GM21360 (cell line): ENCODE measurements at regions not wholly inside any gene's neighbourhood (a gene's known extent, or its start where the extent isn't known, plus 50 kb on each side); places are given as distances from the start of the nearest gene placed in this dataset.
A peak's percentile ranks its signal among the peaks of the same experiment; 100 is the strongest.

ENCODE experiments used
- ATAC-seq: cut with Tn5 transposase; IDR thresholded peaks from one replicate; pipeline ENCODE4 v1.9.1; 2021; ENCODE audit warnings: mild to moderate bottlenecking, moderate library complexity; ENCODE audit not compliant: unreplicated experiment

DNA sequence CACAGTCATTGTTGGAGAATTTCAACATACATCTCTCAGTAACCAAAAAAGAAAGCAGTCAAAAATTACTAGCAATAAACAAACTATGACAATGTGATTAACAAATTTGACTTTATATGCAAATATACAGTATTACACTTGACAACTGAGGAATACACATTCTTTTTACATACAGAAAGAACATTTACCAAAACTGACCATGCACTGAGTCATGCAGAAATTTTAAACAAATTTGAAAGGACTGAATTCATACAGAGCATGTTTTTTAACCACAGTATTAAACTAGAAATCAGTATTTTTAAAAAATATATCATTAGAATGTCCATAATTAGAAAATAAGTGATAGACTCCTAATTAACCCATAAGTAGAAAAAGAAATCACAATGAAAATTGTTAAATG lies 420.1 kb downstream of the TBC1D4 start:
- no peak for ATAC-seq

DNA sequence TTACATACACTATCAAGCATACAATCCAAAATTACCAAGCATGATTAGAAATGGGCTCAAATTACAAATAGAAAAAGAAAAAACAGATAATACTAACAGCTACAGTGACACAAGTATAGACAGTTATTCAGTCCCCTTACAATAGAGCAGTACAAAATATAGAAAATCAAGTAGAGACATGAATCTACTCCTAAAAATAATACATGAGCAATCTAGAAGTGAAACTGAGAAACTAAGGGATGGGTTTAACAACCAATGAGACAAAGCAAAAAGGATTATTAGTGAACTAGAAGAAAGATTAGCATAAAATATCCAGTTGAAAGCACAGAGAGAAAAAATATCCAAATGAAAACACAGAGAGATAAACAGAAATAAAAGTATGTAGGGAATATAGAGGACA lies 426.7 kb downstream of the TBC1D4 start:
- ATAC-seq = peak; percentile 75

DNA sequence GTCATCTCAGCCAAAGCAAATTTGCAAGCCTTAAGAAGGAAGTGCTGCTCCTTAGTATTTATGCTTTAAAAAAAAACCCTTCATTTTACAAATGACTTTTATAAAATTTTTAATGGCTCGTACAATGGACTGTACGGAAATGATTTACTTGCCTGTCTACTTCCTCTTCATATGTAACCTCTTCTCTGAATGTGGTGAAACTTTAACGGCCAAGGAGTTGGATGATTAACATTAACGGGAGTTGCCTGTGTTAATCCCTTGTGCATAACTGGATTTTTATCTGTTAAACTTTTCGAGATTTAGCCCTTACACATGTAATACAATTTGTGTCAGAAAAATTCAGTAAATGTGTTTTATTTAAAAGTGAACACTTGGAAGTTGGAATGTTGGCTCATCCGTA lies 429.4 kb downstream of the TBC1D4 start:
- no peak for ATAC-seq

DNA sequence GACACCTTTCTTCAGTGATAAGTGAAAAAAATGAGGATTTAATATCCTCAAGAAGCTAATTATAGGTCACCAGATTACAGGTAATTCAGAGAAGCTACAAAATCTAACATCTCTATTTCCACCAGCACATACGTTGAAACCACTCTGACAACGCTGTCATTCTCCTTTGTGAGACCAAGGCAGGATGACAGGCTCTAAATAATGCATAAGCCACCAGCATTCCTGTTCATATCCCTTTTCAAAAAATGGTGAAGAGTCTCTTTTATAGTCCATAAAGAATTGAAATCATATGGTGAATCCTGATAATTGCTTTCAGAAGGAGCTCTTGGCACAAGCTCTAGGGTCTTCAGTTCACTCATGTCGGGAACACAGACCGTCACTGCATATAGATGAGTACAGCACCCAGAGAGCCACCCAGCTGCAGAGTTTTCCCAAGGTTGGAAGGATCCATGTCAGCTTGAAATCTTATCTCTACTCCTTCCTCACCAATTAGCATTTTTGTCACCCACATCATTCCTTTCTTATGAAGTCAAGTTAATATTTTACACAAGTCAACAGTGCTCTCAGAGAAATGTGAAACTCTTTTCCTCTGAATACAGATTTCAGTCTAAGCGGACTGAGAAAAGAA lies 431.4 kb downstream of the TBC1D4 start:
- ATAC-seq = no peak

DNA sequence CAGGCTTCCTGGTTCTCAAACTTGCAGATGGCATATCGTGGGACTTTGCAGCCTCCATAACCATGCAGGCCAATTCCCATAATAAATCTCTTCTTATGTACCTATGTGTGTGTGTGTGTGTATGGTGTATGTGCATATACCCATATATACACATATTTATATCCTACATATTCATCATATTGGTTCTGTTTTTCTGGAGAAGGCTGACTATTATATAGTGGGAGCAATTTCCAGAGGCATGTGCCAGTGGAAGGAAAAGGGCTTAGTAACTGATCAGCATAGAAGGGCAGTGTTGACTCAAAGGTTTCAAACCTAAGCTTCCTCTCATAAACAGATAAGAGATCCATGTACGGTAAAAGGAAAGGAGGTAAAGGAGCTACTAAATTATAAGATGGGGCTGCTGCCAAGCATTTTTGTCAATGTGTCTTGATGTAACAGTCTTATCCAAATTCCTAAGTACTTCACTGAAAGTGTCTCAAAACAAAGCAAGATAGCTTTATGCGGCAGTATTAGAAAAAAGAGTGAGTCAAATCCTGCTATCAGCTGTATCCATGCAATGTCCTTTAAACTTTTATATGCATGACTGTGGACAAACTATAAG lies 432.1 kb downstream of the TBC1D4 start:
- no peak for ATAC-seq

DNA sequence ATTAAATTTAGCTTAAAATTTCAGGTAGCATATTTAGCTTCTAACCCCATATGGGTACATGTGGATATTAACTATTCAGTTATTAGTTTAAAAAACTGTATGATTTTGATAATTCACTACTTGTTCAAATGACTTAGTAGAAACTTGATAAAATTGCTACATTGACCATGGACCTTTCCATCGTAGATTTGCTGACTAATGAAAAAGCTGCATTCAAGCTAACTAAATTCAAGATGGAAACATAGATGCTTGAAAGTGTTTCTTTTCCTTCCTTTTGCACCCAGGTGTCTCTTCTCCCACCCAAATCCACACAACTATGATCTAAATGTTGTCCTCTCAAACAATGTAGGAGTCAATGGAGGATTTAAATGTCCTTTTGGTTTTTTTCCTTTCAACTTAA lies 439.2 kb downstream of the TBC1D4 start:
- ATAC-seq = no peak

DNA sequence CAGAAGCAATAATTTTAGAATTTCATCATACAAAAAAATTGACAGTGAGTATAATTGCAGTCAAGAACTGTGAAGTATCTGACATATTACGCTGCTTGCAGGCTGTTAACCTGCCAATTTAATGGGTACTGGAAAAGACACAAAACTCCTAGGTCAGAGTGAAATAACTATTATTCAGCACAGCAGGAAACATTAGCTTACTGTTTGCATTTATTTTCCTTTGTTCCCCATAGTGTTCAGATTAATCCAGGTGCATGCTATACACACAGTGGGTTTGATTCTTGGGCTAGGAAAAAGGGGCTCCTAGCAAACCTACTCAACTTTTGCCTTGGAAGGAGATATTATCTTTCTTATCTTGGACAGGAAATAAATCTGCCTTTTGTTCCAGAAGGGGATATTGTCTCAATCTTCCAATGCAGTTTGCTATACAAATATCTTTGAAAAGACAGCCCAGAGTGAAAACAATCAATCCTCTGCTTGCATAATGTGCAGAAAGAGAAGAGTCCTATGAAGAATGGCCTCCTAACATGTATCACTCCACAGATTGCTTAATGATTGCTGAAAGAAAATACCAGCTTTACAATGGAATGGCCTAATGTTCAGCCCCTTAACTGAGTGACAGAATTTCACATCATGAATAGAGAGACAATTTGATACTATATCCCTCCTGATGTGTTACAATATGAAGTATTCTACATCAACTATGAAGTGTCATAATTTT lies 443.4 kb downstream of the TBC1D4 start:
- no peak for ATAC-seq

DNA sequence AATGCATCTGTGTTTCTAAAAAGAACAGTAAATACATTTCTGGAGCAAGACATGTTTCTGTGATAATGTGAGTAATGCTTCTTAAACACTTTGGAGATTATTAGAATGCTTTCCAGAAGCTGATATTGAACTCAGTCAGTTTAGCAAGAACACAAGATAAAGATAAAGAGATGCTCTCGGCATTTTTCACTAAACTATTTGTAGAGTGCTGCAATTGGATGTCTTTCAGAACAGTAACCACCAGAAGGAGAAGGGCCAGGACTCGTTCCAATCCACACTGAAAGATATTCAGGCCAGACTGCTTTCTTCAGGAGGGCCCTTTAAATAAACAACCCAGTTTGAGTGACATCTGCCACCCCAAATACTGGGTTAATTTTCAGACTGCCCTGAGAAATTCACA lies 456.0 kb downstream of the TBC1D4 start:
- no peak for ATAC-seq

DNA sequence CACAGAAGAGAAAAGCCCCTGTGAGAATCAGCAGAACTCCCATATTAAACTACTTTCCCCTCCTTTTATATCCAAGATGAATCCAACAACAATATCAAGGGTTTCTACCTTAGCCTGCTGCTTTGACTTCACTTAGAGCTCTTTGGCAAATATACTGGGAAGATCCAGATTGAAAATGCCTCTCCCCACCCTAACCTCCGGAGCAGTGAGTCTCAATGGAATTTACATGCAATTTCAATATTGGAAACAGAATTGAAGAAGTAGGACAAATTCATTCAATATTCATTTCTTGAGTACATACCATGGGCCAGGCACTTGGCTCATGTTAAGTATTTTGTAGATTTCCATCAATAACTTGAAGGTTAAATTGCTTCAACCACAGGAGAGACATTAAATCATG lies 457.4 kb downstream of the TBC1D4 start:
- no peak for ATAC-seq

DNA sequence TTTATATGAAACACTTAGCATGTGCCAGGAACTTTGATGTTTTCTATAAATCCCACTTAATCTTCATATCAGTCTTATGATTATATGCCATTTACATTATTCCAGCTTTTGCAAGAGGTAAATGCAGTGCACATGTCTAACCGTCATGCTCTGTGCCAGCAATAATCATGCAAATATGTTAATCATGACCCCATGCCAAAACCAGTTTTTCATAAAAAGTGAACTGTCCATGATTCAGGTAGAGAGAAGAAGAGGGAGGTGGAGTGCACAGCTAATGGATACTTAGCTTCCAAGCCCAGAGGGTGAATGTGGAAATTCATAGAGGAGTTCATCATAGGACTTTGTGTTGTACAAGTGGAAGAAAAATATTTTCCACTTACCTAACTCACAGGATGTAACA lies 458.4 kb downstream of the TBC1D4 start:
- no peak for ATAC-seq

DNA sequence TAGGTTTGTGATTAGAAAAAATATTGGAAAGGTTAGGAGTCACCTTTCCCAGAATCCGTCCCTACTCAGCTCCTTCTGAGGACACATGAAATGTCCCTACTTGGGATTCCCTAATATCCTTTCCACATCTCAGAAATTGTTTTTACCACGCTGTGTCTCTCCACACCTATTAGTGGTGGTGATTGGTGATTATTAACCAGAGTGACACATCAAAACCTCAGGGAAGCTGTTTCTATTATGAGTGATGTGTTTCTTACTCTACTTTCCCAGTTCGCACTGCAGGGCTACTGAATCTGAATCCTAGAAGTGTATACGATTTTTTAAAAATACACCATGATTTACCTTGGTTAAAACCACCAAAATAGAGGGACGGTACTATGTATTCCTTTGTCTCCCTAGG lies 460.8 kb downstream of the TBC1D4 start:
- ATAC-seq = no peak

DNA sequence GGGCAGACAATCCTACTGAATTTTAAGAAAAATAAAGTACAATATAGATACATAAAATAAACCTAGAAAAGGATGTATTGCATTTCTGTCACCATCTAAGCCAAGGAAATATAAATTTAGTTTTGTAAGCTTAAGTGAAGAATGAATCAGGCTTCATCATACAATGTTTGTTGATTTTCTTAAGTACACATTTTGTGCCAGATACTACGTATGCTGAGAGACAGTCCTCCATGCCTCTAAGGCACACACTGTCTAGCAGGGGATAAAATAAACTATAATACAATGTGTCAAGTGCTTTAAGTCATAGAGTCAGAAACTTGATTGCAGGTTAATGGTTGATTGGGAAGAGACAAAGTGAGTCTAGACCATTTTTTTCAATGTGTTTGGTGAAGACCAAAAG lies 465.7 kb downstream of the TBC1D4 start:
- no peak for ATAC-seq

DNA sequence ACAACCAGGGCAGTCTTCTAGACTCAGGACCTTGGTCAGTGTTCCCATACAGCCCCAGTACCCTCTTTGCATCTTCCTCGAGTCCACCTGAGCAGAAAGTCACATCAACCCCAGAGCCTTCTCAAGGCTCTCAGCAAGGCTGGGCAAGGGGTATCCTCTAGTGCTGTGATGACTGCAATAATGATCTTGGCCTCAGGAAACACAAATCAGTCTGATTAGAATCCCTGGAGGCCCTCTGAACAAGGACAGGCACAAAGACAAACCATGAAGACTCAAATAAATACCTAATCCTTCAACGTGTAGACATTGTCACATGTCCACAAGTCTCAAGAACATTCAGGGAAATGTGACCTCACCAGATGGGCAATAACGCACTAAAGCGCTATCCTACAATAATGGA lies 468.2 kb downstream of the TBC1D4 start:
- no peak for ATAC-seq

DNA sequence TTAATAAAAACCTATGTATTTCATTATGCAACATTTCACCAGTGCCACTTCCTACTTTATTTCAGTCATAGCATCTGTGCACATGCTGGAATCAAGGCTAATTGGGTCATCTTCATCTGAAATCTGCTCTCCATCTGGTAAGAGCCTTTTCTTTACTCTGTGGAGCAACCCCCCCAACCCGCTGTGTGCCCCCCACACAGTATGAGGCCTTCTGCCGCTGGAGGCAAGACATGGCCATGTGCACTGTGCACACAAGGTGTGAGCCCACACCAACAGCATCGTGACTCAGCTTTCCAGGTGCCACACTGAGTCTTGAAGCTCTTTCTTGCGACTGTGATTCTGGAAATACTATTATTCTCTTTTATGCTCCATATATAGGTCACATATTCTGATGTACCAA lies 471.0 kb downstream of the TBC1D4 start:
- ATAC-seq = no peak

DNA sequence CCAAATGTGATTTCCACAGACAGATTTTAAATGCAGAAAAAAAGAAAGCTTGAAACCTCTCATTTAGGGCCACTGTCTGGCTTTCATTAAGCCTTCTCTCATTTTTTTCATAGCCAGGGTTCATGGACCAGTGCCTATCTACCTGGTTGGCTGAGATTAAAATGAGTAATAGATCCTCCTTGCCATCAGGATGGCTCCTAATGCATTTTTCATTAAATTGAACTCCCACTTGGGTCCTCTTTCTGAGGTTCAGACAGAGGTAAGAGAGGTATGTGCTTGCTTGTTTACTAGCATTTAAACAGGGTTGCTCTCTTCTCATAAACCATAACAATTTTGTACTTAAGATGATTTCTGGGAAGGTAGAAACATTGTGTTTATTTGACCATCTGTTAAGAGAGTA lies 473.0 kb downstream of the TBC1D4 start:
- no peak for ATAC-seq

DNA sequence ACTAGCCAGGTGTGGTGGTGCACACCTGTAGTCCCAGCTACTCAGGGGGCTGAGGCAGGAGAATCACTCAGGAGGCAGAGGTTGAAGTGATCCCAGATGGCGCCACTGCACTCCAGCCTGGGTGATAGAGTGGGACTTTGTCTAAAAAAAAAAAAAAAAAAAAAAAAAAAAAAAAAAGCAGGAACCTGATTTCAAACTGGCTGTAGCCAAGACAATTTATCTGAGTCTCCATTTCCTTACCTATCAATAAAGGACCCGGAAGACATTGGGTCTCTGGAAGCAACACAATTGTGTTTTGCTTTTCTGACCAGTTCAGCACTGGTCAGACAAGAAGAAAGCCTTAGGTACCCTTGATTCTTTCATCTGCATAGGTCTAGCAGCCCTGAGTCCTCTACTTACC lies 491.0 kb downstream of the TBC1D4 start:
- ATAC-seq = no peak

DNA sequence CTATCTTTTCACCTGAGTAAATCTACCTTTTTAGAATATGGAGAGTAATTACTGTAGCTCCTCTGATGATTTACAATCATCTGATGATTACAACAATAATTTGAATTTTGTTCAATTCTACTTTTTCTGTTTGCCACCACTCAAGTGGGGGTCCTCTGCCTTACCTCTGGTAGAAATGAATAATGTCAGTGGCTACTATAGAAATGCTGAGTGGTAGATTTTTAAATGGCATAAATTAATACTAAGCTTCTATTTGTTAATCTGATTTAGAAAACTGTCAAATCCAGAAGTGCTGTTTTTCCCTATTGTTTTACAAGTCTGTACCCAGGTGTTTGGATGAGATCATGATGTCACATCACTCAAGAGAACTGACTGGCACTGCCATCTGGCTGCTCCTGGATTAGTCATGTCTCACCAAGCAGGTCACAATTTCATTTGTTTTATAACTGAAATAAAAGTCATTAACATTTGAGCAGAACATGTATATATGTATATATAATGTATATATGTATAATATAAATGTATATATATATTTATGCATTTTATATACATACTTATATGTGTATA lies 494.8 kb downstream of the TBC1D4 start:
- ATAC-seq = no peak

DNA sequence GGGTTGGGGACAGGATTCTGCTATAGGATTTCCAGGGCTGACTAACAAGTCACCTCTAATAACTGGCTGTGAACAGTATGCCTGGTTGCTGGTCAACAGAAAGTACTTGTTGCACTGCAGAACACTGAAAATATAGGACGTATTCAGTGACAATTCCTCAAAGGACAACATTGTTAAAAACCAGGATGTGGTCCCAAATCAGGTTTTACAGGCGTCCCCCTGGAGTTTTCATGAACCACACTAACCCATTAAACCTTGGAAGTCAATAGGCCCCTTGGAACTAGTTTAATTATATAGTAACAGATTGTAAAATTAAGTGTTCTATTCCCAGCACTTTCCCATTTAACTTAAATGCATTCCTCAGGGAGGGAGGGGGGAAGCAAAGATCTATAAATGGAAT lies 495.4 kb downstream of the TBC1D4 start:
- ATAC-seq = no peak

DNA sequence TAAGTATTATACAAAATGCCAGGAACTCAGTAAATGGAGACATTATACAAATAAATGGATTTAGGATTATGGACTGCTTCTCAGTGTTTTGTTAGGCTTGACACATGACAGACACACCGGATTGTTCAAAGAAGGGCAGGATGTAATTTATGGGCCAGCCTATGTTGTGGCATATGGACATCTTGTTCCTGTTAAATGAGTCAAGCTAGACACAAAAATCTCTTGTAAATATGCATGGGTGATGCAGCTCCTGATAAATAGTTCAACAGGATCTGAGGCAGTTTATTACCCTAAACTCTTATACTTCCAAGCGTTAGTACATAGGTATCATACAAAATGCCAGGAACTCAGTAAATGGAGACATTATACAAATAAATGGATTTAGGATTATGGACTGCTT lies 502.3 kb downstream of the TBC1D4 start:
- no peak for ATAC-seq

DNA sequence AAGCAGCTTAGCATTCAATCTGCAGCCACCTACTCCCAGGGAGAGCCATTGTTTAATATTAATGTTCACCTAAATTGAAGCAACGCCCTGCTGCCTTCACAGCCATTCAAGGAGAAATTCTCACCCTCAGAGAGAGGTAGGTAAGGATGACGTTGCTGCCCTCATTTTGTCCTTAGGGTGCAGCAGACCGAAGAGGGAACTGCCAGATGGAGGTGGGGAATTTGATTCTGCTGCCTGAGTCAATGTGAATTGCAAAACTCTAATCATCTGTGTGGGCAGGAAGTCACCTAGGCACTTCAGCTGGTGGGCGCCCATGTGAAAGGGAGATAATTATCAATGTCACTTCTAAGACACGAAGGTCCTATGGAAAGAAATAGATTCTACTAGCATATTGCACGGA lies 503.4 kb downstream of the TBC1D4 start:
- no peak for ATAC-seq

DNA sequence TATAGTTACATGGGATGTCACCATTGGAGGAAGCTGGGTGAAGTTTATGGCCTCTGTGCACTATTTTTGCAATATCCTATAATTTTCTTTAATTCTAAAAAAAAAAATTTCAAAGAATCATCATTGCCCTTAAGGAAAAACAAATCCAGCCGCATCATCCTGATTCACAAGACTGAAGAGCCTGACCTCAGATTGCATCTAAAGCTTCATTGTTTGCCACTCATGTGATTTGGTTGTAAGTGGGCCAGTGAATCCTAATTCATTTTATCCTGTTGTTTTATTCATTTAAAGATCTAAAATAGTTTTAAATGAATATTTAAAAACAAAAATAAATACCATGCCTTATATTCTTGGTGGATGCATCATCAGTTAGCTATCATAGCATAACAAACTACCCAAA lies 504.5 kb downstream of the TBC1D4 start:
- no peak for ATAC-seq

DNA sequence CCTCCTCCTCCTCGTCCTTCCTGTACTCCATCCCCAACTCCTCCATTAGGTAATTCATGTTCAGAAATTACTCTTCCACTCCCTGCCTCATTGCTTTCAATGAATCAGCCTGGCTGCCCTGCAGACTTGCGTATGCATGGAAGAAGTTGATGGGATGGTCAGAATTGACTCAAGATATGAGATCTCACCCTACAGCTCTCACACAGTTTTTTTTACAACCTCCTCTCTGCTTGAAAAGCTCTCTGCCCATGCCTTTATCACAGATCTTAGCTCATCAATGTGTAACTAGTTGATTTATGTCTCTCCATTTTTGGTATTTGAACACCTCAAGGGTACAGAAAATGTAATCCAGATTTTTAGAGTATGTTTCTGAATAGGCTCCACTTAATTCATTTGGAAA lies 506.9 kb downstream of the TBC1D4 start:
- no peak for ATAC-seq
